B cell (primary cell): ENCODE measurements at regions not wholly inside any gene's neighbourhood (a gene's known extent, or its start where the extent isn't known, plus 50 kb on each side); places are given as distances from the start of the nearest gene placed in this dataset.

Source experiments
- ATAC-seq: fragments of 200-7000 bp; cut with Tn5 transposase; one replicate; pipeline ENCODE4 v1.10.0; 2021; ENCODE audit warnings: low read depth, mild to moderate bottlenecking, moderate number of reproducible peaks, moderate library complexity
- CTCF ChIA-PET: fragments of 350-600 bp; sonication (Branson Sonifier 250); formaldehyde crosslinking; loops from one replicate; lab custom pipeline; 2021; ENCODE audit warnings: antibody characterized with exemption, inconsistent platforms; lab: Charles Lee
- POLR2A ChIA-PET: fragments of 350-600 bp; sonication (Branson Sonifier 250); formaldehyde crosslinking; loops from one replicate; lab custom pipeline; 2021; ENCODE audit warnings: antibody characterized with exemption; lab: Charles Lee
- DNase-seq: peaks from one replicate; pipeline ENCODE4 v3.0.0; 2013
- H2AFZ ChIP-seq: 2 replicates; pipeline ENCODE4 v1.6.1; 2012; ENCODE audit warnings: mild to moderate bottlenecking, low read depth, low read length; ENCODE audit not compliant: insufficient read depth, poor library complexity, severe bottlenecking
- H3K27ac ChIP-seq, 2 donors: 1 replicate in 1 of 2; 2 replicates in 1 of 2; pipeline ENCODE4 v1.5.1; 2012 to 2013; ENCODE audit warnings: low read length in 2 of 2, mild to moderate bottlenecking in 2 of 2, moderate library complexity in 1 of 2
- H3K27me3 ChIP-seq, 4 experiments: fragments of 200-600 bp in 1 of 4; sonication (generic) in 1 of 4; replicated peaks in 1 of 4; 1 replicate in 2 of 4; 2 replicates in 2 of 4; pipeline versions ENCODE4 v1.6.1 to v1.7.0; 2013 to 2016; ENCODE audit warnings: low read length in 3 of 4, mild to moderate bottlenecking in 2 of 4, mixed read lengths in 1 of 4, moderate library complexity in 1 of 4; ENCODE audit not compliant: insufficient read depth in 4 of 4, control insufficient read depth in 3 of 4; ENCODE audit errors: control extremely low read depth in 1 of 4
- H3K36me3 ChIP-seq, 2 experiments: replicated peaks in 1 of 2; 1 replicate in 1 of 2; 2 replicates in 1 of 2; pipeline versions ENCODE4 v1.6.1 to v1.7.1; 2013; ENCODE audit warnings: low read length in 1 of 2; ENCODE audit not compliant: insufficient read depth in 2 of 2, control insufficient read depth in 1 of 2; ENCODE audit errors: control extremely low read depth in 1 of 2, extremely low read depth in 1 of 2
- H3K4me1 ChIP-seq, 2 donors: fragments of 200-600 bp in 1 of 2; sonication (generic) in 1 of 2; 1 replicate in 1 of 2; 2 replicates in 1 of 2; pipeline versions ENCODE4 v1.5.1 to v1.6.1; 2013 to 2017; ENCODE audit warnings: low read length in 2 of 2; ENCODE audit not compliant: control insufficient read depth in 2 of 2, insufficient read depth in 2 of 2
- H3K4me2 ChIP-seq: replicated peaks from 2 replicates; pipeline ENCODE3; 2012; ENCODE audit warnings: mild to moderate bottlenecking, low read depth, low read length; ENCODE audit not compliant: poor library complexity, severe bottlenecking
- H3K4me3 ChIP-seq, 5 experiments: fragments of 200-600 bp in 1 of 5; sonication (generic) in 1 of 5; 1 replicate in 3 of 5; 2 replicates in 2 of 5; pipeline versions ENCODE4 v1.5.1 to v1.7.0; 2011 to 2016; ENCODE audit warnings: low read length in 4 of 5, mild to moderate bottlenecking in 4 of 5, low read depth in 2 of 5, control low read depth in 1 of 5, moderate library complexity in 1 of 5; ENCODE audit not compliant: insufficient read depth in 1 of 5; ENCODE audit errors: control extremely low read depth in 1 of 5, extremely low read depth in 1 of 5
- H3K79me2 ChIP-seq: fragments of 200-600 bp; sonication (generic); one replicate; pipeline ENCODE4 v1.6.0; 2016; ENCODE audit warnings: low read length; ENCODE audit not compliant: control insufficient read depth, insufficient read depth
- H3K9ac ChIP-seq: fragments of 200-600 bp; sonication (generic); 2 replicates; pipeline ENCODE4 v1.6.1; 2017; ENCODE audit warnings: mild to moderate bottlenecking, low read length, moderate library complexity
- H3K9me3 ChIP-seq, 3 donors: one replicate each; pipeline versions ENCODE4 v1.6.1 to v1.7.1; 2013; ENCODE audit warnings: low read length in 2 of 3; ENCODE audit not compliant: control insufficient read depth in 2 of 3, insufficient read depth in 1 of 3; ENCODE audit errors: control extremely low read depth in 1 of 3
- H4K20me1 ChIP-seq: 2 replicates; pipeline ENCODE4 v1.6.0; 2012; ENCODE audit warnings: mild to moderate bottlenecking, low read length; ENCODE audit not compliant: insufficient read depth, control insufficient read depth, poor library complexity, severe bottlenecking
- H3K27ac Mint-ChIP-seq: one replicate; pipeline ENCODE4 v1.8.0; 2021; ENCODE audit warnings: mixed read lengths
- H3K27me3 Mint-ChIP-seq: one replicate; pipeline ENCODE4 v1.8.0; 2021; ENCODE audit warnings: mixed read lengths
- H3K4me1 Mint-ChIP-seq: one replicate; pipeline ENCODE4 v1.8.0; 2021; ENCODE audit warnings: mixed read lengths
- H3K4me3 Mint-ChIP-seq: one replicate; pipeline ENCODE4 v1.8.0; 2021; ENCODE audit warnings: mixed read lengths
- H3K9me3 Mint-ChIP-seq: one replicate; pipeline ENCODE4 v1.8.0; 2022; ENCODE audit warnings: mixed read lengths; ENCODE audit not compliant: insufficient read depth
- EZH2 ChIP-seq: IDR thresholded peaks from 2 replicates; pipeline ENCODE4 v1.6.1; 2012; ENCODE audit warnings: borderline replicate concordance, low read depth, mild to moderate bottlenecking, moderate library complexity, low read length; ENCODE audit not compliant: insufficient read depth, poor library complexity, severe bottlenecking
- WGBS: methylation state at CpG from one replicate; pipeline ENCODE4 v1.1.5; 2013; ENCODE audit warnings: missing lambda C conversion rate; ENCODE audit not compliant: insufficient coverage; 5-methylcytosine and 5-hydroxymethylcytosine counted together
- intact Hi-C: fragments of 100-400 bp; cut with micrococcal nuclease; formaldehyde crosslinking; loops from one replicate; pipeline ENCODE4 v1.10.0; 2022
- TF ChIP-seq, protein P1 (sequence below): fragments of 200-600 bp; IDR thresholded peaks from one replicate; pipeline ENCODE4 v1.8.0; 2022; ENCODE audit warnings: antibody characterized with exemption, mild to moderate bottlenecking

DNA sequence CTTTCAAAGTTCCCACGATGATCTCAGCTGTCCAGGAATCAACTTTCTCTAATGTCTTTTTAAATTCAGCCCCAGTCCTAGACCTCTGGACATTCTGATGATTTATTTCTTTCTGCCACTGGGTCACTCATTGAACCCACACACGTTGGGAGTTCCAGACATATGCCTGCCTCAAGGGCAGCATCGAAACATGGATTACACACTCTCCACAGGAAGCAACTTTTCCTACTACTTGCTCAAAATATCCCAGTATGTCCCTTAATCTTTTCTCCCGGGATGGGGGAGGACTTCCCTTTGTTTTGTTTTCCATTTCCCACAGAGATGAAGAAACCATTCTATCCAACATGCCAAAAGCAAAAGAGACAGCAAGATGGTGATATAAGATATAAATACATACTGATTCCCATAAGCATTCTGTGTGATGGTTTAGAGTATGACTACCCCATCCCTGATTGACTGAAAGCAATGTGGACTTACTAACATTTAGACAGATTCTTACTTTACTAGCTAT is 79.8 kb upstream of the PPARGC1A start:
- Histone ChIP-seq H3K27ac (no peak overlapping the region), H3K4me1 (no peaks in the 10 kb centered on the region), H3K4me3 (no peak overlapping the region), H3K27me3 (no peaks in the 10 kb centered on the region), H3K9me3 (peaks cover 0 to 3% (median 0%) of the 10 kb centered on the region in 3 donors), H4K20me1 (no peaks in the 10 kb centered on the region), H3K36me3 (no peaks in the 10 kb centered on the region), H3K79me2 (no peaks in the 10 kb centered on the region), H3K9ac (no peak overlapping the region), H2AFZ (no peak overlapping the region), H3K4me2 (no peak overlapping the region)
- Mint-ChIP-seq H3K27me3 (no peaks in the 10 kb centered on the region), H3K9me3 (peaks cover 2% of the 10 kb centered on the region), H3K4me3 (no peak overlapping the region), H3K27ac (no peak overlapping the region), H3K4me1 (no peaks in the 10 kb centered on the region)
- ChIA-PET CTCF (no interaction called here), POLR2A (no interaction called here)
- DNase-seq (no peak), ATAC-seq (no peak)
- intact Hi-C loops: no loop called here
- no peak for TF ChIP-seq EZH2
- TF ChIP-seq, protein P1, sequence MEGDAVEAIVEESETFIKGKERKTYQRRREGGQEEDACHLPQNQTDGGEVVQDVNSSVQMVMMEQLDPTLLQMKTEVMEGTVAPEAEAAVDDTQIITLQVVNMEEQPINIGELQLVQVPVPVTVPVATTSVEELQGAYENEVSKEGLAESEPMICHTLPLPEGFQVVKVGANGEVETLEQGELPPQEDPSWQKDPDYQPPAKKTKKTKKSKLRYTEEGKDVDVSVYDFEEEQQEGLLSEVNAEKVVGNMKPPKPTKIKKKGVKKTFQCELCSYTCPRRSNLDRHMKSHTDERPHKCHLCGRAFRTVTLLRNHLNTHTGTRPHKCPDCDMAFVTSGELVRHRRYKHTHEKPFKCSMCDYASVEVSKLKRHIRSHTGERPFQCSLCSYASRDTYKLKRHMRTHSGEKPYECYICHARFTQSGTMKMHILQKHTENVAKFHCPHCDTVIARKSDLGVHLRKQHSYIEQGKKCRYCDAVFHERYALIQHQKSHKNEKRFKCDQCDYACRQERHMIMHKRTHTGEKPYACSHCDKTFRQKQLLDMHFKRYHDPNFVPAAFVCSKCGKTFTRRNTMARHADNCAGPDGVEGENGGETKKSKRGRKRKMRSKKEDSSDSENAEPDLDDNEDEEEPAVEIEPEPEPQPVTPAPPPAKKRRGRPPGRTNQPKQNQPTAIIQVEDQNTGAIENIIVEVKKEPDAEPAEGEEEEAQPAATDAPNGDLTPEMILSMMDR: no peak
- WGBS: 75% methylated on average over 2 of the region's 4 CpGs

DNA sequence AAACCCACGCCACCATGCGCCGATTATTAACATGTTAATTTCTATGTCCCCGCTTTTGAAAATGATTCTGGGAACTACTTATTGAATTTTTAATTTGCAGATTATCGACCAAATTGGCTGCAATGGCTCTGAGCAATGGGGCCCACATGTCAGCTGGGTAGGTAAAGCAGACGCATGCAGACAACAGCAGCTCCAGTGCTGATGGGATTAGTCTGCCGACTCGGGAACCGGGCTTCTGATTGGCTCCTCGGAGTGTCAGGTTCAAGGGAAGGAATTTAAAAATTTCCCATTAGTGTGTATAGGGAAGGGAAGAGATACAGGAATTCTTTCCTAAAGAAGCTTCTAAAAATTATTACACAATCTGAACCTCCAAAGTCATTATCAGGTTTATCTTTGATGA is 77.4 kb upstream of the PPARGC1A start:
- ChIA-PET CTCF (no interaction called here), POLR2A (no interaction called here)
- Histone ChIP-seq H3K4me2 (no peak overlapping the region), H4K20me1 (no peaks in the 10 kb centered on the region), H3K27ac (no peak overlapping the region), H3K9me3 (no peaks in the 10 kb centered on the region), H3K27me3 (no peaks in the 10 kb centered on the region), H3K4me1 (no peaks in the 10 kb centered on the region), H3K79me2 (no peaks in the 10 kb centered on the region), H3K4me3 (no peak overlapping the region), H2AFZ (no peak overlapping the region), H3K36me3 (no peaks in the 10 kb centered on the region), H3K9ac (no peak overlapping the region)
- H3K4me3 Mint-ChIP-seq: no peak overlapping the region
- no peak for ATAC-seq
- peaks cover 2% of the 10 kb centered on the region for H3K9me3 Mint-ChIP-seq
- H3K27ac Mint-ChIP-seq: no peak overlapping the region
- 90% methylated on average over 5 of the region's 10 CpGs for WGBS
- H3K27me3 Mint-ChIP-seq: no peaks in the 10 kb centered on the region
- H3K4me1 Mint-ChIP-seq: no peaks in the 10 kb centered on the region
- TF ChIP-seq, protein P1: no peak
- TF ChIP-seq EZH2: no peak
- intact Hi-C loops: no loop called here
- DNase-seq: no peak
